Stomach (tissue), 4 donors: ENCODE measurements at regions not wholly inside any gene's neighbourhood (a gene's known extent, or its start where the extent isn't known, plus 50 kb on each side); places are given as distances from the start of the nearest gene placed in this dataset.

Source experiments
- CTCF ChIP-seq, 7 experiments: fragments of 450-650 bp in 4 of 7; fragments of 200-600 bp in 3 of 7; sonication (generic) in 3 of 7; IDR thresholded peaks; one replicate each; pipeline ENCODE4 v1.5.1; 2016 to 2019; ENCODE audit warnings: antibody characterized with exemption in 7 of 7, control low read depth in 2 of 7, mild to moderate bottlenecking in 1 of 7
- EP300 ChIP-seq: sonication (generic); formaldehyde crosslinking; IDR thresholded peaks from one replicate; pipeline ENCODE4 v1.6.1; 2017; ENCODE audit warnings: antibody characterized with exemption

GRCh38 chr6:147868427-147869190 lies 360.1 kb downstream of the SAMD5 start:
- TF ChIP-seq EP300 (no peak), CTCF (IDR thresholded peaks at IDR 0.05) (no peak)
